Motor neuron (in vitro differentiated cells): ENCODE measurements at regions not wholly inside any gene's neighbourhood (a gene's known extent, or its start where the extent isn't known, plus 50 kb on each side); places are given as distances from the start of the nearest gene placed in this dataset.

Source experiments
- ATAC-seq, 8 experiments: fragments of 200-7000 bp; cut with Tn5 transposase; replicated peaks in 6 of 8; 2 replicates each; pipeline ENCODE4 v1.8.0; 2021; ENCODE audit warnings: mild to moderate bottlenecking in 8 of 8, moderate library complexity in 8 of 8
- H3K27ac ChIP-seq, 2 donors: fragments of 250-450 bp; sonication (Bioruptor Pico); 2 replicates each; pipeline ENCODE4 v1.9.0; 2021; ENCODE audit warnings: antibody characterized with exemption in 2 of 2, mild to moderate bottlenecking in 2 of 2, moderate library complexity in 1 of 2
- H3K4me1 ChIP-seq, 2 donors: fragments of 250-450 bp; sonication (Bioruptor Pico); replicated peaks in 1 of 2; 2 replicates each; pipeline ENCODE4 v1.6.1; 2021; ENCODE audit warnings: antibody characterized with exemption in 2 of 2, mild to moderate bottlenecking in 2 of 2, moderate library complexity in 1 of 2
- H3K4me3 ChIP-seq, 5 donors: fragments of 250-450 bp; sonication (Bioruptor Pico); 2 replicates each; pipeline ENCODE4 v1.9.0; 2021; ENCODE audit warnings: antibody characterized with exemption in 5 of 5, mild to moderate bottlenecking in 5 of 5, moderate library complexity in 4 of 5
- WGBS, 10 experiments: fragments of 450-650 bp; shearing (Covaris generic); methylation state at CpG; one replicate each; pipeline ENCODE4 v1.0.0; 2022; 5-methylcytosine and 5-hydroxymethylcytosine counted together
- in situ Hi-C, 9 experiments: fragments of 400-800 bp; cut with MboI; loops; one replicate each; pipeline ENCODE4 v1.15.0; 2021; ENCODE audit warnings: low sequenced_read_pairs in 9 of 9, low pct_unique_long_range_greater_than_20kb in 2 of 9; ENCODE audit not compliant: unreplicated experiment in 9 of 9

DNA sequence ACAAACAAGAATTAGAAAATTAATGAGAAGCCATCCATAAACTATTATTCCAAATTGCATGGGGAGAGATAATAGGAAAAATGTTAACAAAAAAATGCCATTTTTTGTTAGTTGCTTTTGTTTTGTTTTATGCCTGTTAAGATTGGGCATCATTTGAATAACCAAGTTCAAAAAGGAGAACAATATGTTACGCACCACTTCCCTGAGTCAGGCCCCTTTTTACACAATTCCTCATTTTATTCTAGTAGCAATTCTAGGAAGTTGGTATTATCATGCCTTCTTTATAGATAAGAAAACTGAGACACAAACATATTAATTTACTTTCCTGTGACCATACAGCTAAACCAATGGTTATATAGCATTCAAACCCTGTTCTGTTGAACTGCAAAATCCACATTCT is 736.9 kb upstream of the CCDC54 start:
- no peak overlapping the region for H3K4me3 ChIP-seq
- H3K27ac ChIP-seq: no peak overlapping the region
- 78 to 100% (median 100%) methylated on average over 1 of the region's 1 CpG; no CpG with 5 or more reads in 1 of the 10 experiments for WGBS, 10 experiments
- in situ Hi-C loops: loop anchor here in 1 of 9 experiments (25.0 kb wide), 1 partner anchor 422 kb away; no protein-coding TSS in a partner anchor
- ATAC-seq: no peak
- H3K4me1 ChIP-seq: peaks cover 0 to 1% of the 10 kb centered on the region in 2 donors

DNA sequence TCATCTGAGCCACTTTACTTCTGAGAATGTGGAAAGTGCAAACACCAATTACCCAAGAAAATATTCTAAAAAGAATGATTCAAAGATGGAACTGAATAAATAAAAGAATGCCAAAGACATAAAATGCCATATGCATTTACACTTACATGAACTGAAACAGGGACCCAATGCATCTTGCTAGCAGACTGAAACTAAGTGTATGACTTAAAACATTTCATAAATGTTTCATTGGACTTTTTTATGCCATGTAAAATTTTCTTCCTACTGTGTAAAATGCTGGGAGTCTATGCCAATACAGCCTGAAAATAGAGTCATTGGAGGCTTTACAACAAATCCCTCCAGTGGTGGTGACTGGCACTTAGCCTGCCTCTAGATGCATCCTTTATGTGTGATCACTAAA is 735.1 kb upstream of the CCDC54 start:
- ATAC-seq: no peak
- Histone ChIP-seq H3K4me3 (no peak overlapping the region), H3K27ac (no peak overlapping the region), H3K4me1 (no peaks in the 10 kb centered on the region)
- in situ Hi-C loops: loop anchor here in 1 of 9 experiments (25.0 kb wide), 1 partner anchor 420 kb away; no protein-coding TSS in a partner anchor

DNA sequence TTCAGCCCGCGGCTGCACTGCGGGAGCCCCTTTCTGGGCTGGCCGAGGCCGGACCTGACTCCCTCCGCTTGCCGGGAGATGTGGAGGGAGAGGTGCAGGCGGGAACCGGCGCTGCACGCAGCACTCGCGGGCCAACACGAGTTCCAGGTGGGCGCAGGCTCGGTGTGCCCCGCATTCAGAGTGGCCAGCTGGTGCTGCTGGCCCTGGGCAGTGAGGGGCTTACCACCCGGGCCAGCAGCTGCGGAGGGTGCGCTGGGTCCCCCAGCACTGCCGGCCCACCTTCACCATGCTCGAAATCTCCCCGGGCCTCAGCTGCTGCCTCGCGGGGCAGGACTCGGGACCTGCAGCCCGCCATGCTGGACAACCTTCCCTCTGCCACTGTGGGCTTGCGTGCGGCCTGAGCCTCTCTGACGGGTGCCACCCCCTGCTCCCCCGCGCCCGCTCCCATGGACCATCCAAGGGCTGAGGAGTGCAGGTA is 733.5 kb upstream of the CCDC54 start:
- 90 to 100% (median 92%) methylated on average over 1 to 2 of the region's 33 CpGs; no CpG with 5 or more reads in 7 of the 10 experiments for WGBS, 10 experiments
- ATAC-seq: no peak

DNA sequence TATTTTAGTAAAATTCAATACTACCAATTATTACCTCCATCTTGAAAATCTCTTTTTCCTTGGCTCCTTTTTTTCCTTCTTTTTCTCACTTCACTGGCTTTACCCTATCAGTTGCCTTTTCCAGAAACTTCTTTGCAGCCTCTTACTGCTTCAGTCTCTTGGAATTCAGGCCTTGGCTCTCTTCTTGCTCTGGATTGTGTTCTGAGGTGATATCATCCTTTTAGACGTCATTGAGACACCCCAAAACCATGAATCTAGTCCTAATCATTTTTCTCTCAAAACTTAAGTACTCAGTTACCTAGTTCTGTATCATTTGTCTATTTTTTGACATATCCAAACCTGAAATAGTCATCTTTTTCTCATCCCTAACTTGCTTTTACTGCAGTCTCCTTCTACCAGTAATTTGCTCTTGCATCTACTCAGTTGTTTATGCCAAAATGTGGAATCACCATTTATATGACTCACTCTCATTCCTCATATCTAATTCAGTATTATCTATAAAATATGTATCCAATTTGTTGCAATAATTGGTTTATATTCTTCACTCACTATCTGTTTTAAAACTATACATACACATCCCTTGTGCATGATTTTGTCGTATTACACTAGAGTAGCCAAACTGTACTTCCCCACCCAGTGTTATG is 703.2 kb upstream of the CCDC54 start:
- WGBS, 10 experiments: 40 to 100% (median 84%) methylated on average over 1 to 2 of the region's 2 CpGs
- Histone ChIP-seq H3K27ac (no peak overlapping the region), H3K4me1 (no peaks in the 10 kb centered on the region), H3K4me3 (no peak overlapping the region)
- ATAC-seq: no peak
- in situ Hi-C loops: no loop called here

More for the DNA sequence above, 733.5 kb upstream of the CCDC54 start:
- no peak overlapping the region for H3K27ac ChIP-seq
- H3K4me3 ChIP-seq: no peak overlapping the region
- in situ Hi-C loops: loop anchor here in 1 of 9 experiments (25.0 kb wide), 1 partner anchor 419 kb away; no protein-coding TSS in a partner anchor
- H3K4me1 ChIP-seq: no peaks in the 10 kb centered on the region

DNA sequence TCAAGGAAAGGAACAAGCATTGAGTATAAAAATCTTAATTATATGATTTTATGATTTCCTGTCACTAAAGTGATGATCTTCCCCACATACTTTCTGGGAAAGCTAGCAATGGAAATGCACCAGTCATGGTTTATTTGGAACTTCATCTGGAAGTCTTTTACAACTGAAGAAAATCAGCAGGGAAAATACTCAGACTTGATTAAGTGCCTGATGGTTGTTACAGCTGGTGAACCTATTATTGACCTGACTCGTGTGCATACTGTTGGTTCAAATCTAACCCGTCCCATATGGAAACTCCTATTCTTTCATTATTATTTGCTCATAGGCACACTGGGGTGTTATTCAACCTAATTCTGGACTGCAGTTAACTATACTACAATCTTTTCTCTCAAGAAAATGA is 701.8 kb upstream of the CCDC54 start:
- WGBS, 10 experiments: 19 to 100% (median 73%) methylated on average over 1 to 2 of the region's 2 CpGs; no CpG with 5 or more reads in 2 of the 10 experiments
- Histone ChIP-seq H3K4me3 (no peak overlapping the region), H3K27ac (no peak overlapping the region), H3K4me1 (no peaks in the 10 kb centered on the region)
- in situ Hi-C loops: no loop called here
- no peak for ATAC-seq

DNA sequence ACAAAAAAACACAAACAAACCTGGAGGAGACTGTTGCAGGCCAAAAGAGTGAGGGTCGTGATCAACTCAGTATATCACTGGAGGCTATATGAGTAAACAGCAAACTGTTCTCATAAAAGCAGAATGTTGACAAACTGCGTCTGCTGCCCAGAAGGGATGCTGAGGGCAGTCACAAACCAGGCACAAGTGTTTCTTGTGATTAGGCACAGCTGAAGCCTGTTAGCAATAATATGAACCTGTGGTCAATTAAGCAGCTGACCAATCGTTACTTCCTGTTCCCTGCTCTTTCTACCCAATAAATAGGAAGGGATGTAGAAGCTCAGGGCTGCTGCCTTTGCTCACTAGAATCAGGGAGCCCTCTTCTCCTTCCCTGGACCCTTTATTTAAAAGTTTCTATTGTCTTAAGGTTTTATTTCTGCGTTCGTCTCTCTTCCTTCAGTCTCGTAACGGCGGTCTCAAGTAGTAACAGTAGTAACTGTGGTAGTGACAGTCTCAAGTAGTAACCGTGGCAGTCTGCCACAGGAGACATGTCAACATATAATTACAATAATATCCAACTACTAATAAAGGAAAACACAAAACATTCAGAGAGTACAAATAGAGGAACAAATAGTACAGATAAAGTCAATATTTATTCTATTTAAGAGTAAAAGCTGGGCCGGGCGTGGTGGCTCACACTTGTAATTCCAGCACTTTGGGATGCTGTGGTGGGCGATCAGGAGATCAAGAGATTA is 698.4 kb upstream of the CCDC54 start:
- ATAC-seq: no peak
- H3K4me3 ChIP-seq: no peak overlapping the region
- WGBS, 10 experiments: 62 to 100% (median 88%) methylated on average over 2 to 12 of the region's 12 CpGs
- no peaks in the 10 kb centered on the region for H3K4me1 ChIP-seq
- H3K27ac ChIP-seq: no peak overlapping the region
- in situ Hi-C loops: no loop called here

DNA sequence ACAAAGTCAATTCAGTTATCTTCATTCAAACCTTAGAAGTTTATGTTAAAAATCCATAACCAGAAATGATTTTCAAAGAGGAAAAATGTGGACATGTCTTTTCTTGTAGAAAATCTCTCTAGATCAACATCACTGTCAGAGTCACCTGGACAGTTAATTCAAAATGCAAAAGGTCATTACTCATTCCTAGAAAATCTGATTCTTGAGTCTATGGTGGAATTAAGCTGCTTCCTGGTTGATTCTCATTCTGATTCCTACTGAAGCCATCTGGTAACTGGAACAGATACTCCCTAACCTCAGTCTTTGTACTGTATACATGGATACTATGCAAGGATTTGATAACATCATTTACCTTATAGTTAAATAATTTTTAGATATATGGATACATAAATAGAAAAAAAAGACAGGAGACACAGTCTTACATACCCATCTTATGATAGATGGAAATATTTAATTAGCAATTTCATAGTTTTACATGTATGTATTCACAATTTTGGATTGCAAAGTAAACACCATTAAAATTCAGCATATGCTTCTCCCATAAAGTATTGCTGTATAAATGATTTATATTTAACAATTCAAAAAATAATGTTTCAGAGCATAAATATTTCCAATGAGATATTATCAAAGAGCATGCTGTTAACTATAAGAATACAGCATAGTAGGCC is 693.2 kb upstream of the CCDC54 start:
- H3K4me1 ChIP-seq: no peaks in the 10 kb centered on the region
- no peak overlapping the region for H3K4me3 ChIP-seq
- H3K27ac ChIP-seq: no peak overlapping the region
- in situ Hi-C loops: no loop called here
- ATAC-seq: peak in 2 of 8 experiments; percentile 82 to 91

DNA sequence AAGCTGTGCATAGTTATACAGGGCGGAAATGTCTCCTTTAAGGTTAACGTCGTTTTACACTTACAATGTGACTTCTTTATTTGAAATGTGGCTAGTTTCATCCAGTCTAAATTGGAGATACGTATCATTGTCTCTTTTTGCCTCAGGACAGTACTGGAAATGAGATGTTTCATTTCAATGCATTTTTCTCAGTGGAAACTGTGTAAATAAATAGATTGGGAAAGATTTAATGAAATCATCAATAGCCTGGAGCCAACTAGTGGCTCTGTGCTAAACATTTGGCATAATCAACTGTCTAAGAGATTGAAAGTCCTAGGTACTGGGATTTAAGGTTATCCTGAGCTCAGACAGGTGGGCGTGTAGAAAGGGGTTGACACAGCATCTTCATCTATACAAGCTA is 691.5 kb upstream of the CCDC54 start:
- in situ Hi-C loops: no loop called here
- no peak for ATAC-seq
- Histone ChIP-seq H3K4me3 (no peak overlapping the region), H3K4me1 (no peaks in the 10 kb centered on the region), H3K27ac (no peak overlapping the region)
- 73 to 98% (median 93%) methylated on average over 1 to 5 of the region's 5 CpGs for WGBS, 10 experiments

DNA sequence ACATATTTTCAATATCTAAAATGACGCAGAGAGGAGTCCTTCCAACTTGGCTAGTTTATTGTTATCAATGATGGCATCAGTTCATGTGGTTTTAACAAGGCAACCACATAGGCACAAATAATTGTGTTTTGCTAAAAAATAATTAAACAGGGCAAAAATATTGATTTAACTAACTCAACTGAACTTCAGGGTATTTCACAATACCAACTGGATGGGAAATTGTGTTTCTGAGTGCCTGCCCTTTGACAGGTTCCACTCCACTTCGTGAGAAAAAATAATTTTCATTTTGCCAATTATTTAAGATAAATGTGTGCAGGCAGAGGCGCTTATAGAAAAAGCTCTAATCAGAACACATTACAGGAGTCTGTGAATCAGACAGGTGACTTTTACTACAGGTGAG is 689.3 kb upstream of the CCDC54 start:
- in situ Hi-C loops: no loop called here
- ATAC-seq: no peak
- 70 to 100% (median 86%) methylated on average over 1 to 3 of the region's 3 CpGs; no CpG with 5 or more reads in 1 of the 10 experiments for WGBS, 10 experiments
- Histone ChIP-seq H3K27ac (no peak overlapping the region), H3K4me1 (no peaks in the 10 kb centered on the region), H3K4me3 (no peak overlapping the region)

DNA sequence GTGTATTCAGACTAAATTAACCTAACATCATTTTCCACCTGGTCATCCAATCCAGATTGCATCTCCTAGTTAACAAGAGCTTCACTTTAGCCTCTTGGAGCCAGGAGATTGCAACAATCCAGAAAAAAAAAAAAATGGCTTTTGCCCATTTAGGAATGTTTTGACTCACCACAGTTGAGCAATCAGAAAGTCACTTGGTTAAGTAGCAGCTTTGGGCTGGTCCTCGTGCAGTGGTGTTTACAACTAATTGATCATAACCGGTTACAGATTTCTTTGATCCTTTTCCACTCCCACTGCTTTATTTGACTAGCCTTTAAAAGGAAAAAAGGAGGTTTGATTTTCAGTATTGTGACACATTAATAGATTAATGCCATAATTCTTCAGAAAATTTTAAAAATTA is 688.8 kb upstream of the CCDC54 start:
- WGBS, 10 experiments: 0 to 95% (median 83%) methylated on average over 1 to 2 of the region's 2 CpGs; no CpG with 5 or more reads in 3 of the 10 experiments
- in situ Hi-C loops: no loop called here
- ATAC-seq: peak in 2 of 8 experiments; percentile 79 to 81
- Histone ChIP-seq H3K4me3 (no peak overlapping the region), H3K27ac (no peak overlapping the region), H3K4me1 (no peaks in the 10 kb centered on the region)

DNA sequence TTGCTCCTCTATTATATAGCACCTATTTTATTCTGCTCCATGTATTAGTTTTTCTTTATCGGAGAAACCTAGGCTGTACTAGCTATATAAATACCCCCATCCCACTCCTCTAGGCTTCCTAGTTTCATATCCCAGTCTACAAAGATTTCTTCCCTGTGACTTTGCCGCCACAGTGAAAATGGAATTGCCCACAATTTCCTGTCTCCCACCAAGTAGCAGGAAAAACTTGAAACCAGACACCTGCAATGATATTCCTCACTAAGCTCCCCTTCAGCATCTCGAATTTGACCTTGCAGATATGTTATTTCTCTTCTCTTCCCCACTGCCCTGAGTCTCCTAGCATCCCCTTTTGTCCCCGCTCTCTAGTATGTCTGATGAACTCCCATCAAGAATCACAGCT is 685.8 kb upstream of the CCDC54 start:
- H3K4me1 ChIP-seq: no peaks in the 10 kb centered on the region
- H3K4me3 ChIP-seq: no peak overlapping the region
- in situ Hi-C loops: no loop called here
- no peak for ATAC-seq
- WGBS, 10 experiments: 64 to 100% (median 86%) methylated on average over 1 to 4 of the region's 4 CpGs
- H3K27ac ChIP-seq: no peak overlapping the region

DNA sequence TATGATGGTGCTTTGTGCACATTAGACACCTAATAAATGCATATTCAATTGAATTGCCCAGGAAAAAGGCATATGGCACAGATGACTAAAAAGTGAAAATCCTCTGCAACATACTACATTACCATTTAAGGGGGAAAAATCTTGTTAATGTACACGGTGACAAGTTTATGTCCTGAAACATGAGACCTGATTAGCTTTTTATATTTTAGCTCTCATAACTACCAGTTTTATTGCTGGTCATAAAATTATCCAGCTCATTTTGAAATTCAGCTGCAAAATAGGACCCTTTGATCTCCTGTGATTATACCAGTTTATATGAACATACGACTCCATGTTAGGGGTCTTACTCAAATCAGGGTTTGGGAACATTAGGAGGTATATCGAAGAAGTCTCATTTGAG is 684.6 kb upstream of the CCDC54 start:
- Histone ChIP-seq H3K27ac (no peak overlapping the region), H3K4me1 (no peaks in the 10 kb centered on the region), H3K4me3 (no peak overlapping the region)
- 50 to 100% (median 76%) methylated on average over 1 to 3 of the region's 3 CpGs; no CpG with 5 or more reads in 4 of the 10 experiments for WGBS, 10 experiments
- in situ Hi-C loops: no loop called here
- ATAC-seq: no peak

DNA sequence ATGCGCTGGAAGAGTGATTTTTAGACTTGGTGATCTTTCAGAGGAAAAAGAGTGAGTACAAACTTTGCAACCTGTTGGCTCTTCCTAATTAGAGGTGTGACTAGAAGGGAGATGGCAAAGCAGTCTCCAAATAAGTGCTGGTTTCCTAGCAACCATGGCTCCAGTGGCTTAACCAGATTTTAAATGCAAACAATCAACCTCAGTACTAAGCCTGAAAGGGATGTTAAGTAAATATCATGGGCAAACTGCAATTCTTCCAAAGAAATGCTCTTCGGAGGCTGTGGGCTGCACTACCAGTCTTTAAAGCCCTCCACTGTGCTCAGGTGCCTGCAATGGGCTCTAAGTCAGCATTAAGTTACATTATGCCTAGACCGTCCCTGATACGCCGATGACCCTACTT is 678.1 kb upstream of the CCDC54 start:
- ATAC-seq: peak in 1 of 8 experiments; percentile 59
- in situ Hi-C loops: no loop called here
- Histone ChIP-seq H3K27ac (no peak overlapping the region), H3K4me1 (peaks cover 9 to 12% of the 10 kb centered on the region in 2 donors), H3K4me3 (no peak overlapping the region)
- 72 to 100% (median 93%) methylated on average over 2 to 5 of the region's 5 CpGs; no CpG with 5 or more reads in 2 of the 10 experiments for WGBS, 10 experiments
